IMR-90 (cell line): ENCODE measurements at regions not wholly inside any gene's neighbourhood (a gene's known extent, or its start where the extent isn't known, plus 50 kb on each side); places are given as distances from the start of the nearest gene placed in this dataset.

ENCODE experiments used
- ATAC-seq: fragments of 200-7000 bp; cut with Tn5 transposase; 2 replicates; pipeline ENCODE4 v1.9.1; 2020; ENCODE audit warnings: low read depth, mild to moderate bottlenecking, moderate library complexity
- BruUV-seq: library from RNA; stranded (reverse); fragments of 400-500 nt; replicated peaks from 2 replicates; lab custom pipeline; 2021; lab: Mats Ljungman, UMichigan
- CTCF ChIA-PET: fragments of 300-600 bp; formaldehyde crosslinking; extraction: SDS; loops from one replicate; lab custom pipeline; 2021; ENCODE audit warnings: antibody characterized with exemption; lab: Yijun Ruan, JAX
- POLR2A ChIA-PET: fragments of 300-600 bp; sonication (Branson Sonifier 250); formaldehyde crosslinking; loops from one replicate; lab custom pipeline; 2022; ENCODE audit warnings: antibody characterized with exemption; ENCODE audit not compliant: unreplicated experiment; lab: Charles Lee
- DNase-seq: peaks from one replicate; pipeline ENCODE4 v3.0.0; 2013
- H2AFZ ChIP-seq: replicated peaks from 2 replicates; pipeline ENCODE3; 2013; ENCODE audit warnings: low read length, mild to moderate bottlenecking; ENCODE audit not compliant: poor library complexity
- H2AK5ac ChIP-seq: 2 replicates; pipeline ENCODE4 v1.6.1; 2013; ENCODE audit warnings: low read depth, low read length, inconsistent platforms
- H2AK9ac ChIP-seq: replicated peaks from 2 replicates; pipeline ENCODE3; 2013; ENCODE audit warnings: mild to moderate bottlenecking, low read depth, low read length, moderate library complexity; ENCODE audit not compliant: poor library complexity
- H2BK120ac ChIP-seq: 2 replicates; pipeline ENCODE4 v1.6.1; 2013; ENCODE audit warnings: low read depth, low read length, inconsistent platforms
- H2BK15ac ChIP-seq: 3 replicates; pipeline ENCODE4 v1.6.1; 2013; ENCODE audit warnings: low read depth, low read length, inconsistent platforms
- H2BK20ac ChIP-seq: 2 replicates; pipeline ENCODE4 v1.6.1; 2013; ENCODE audit warnings: low read depth, mild to moderate bottlenecking, inconsistent platforms, low read length, moderate library complexity
- H2BK5ac ChIP-seq: 2 replicates; pipeline ENCODE4 v1.6.1; 2013; ENCODE audit warnings: mild to moderate bottlenecking, low read depth, low read length, inconsistent platforms; ENCODE audit not compliant: poor library complexity, severe bottlenecking
- H3K14ac ChIP-seq: replicated peaks from 2 replicates; pipeline ENCODE4 v1.6.1; 2013; ENCODE audit warnings: low read depth, low read length, inconsistent platforms
- H3K18ac ChIP-seq: 2 replicates; pipeline ENCODE4 v1.6.1; 2013; ENCODE audit warnings: low read depth, low read length, control low read depth
- H3K23ac ChIP-seq: 2 replicates; pipeline ENCODE4 v1.6.1; 2013; ENCODE audit warnings: low read depth, low read length, inconsistent platforms
- H3K27ac ChIP-seq: 2 replicates; pipeline ENCODE4 v1.5.1; 2013; ENCODE audit warnings: mild to moderate bottlenecking, control low read depth, low read length; ENCODE audit not compliant: insufficient read depth
- H3K27me3 ChIP-seq: 2 replicates; pipeline ENCODE4 v1.6.1; 2013; ENCODE audit warnings: low read length; ENCODE audit not compliant: control insufficient read depth, insufficient read depth
- H3K36me3 ChIP-seq: 2 replicates; pipeline ENCODE4 v1.6.1; 2013; ENCODE audit warnings: low read length, mixed read lengths; ENCODE audit not compliant: control insufficient read depth, insufficient read depth
- H3K4ac ChIP-seq: 2 replicates; pipeline ENCODE4 v1.6.1; 2013; ENCODE audit warnings: low read depth, low read length, inconsistent platforms
- H3K4me1 ChIP-seq: 2 replicates; pipeline ENCODE4 v1.6.1; 2013; ENCODE audit warnings: low read length, mixed read lengths; ENCODE audit not compliant: control insufficient read depth, insufficient read depth
- H3K4me2 ChIP-seq: 2 replicates; pipeline ENCODE4 v1.6.1; 2013; ENCODE audit warnings: low read depth, mild to moderate bottlenecking, control low read depth, low read length, moderate library complexity
- H3K4me3 ChIP-seq: 2 replicates; pipeline ENCODE4 v1.5.1; 2013; ENCODE audit warnings: low read depth, mild to moderate bottlenecking, control low read depth, low read length, moderate library complexity; ENCODE audit not compliant: insufficient read depth
- H3K56ac ChIP-seq: 2 replicates; pipeline ENCODE4 v1.6.1; 2013; ENCODE audit warnings: low read length, inconsistent platforms; ENCODE audit not compliant: insufficient read depth; ENCODE audit errors: extremely low read depth
- H3K79me1 ChIP-seq, 2 experiments: 2 replicates each; pipeline ENCODE4 v1.6.1; 2013; ENCODE audit warnings: low read length in 2 of 2, inconsistent platforms in 1 of 2, low read depth in 1 of 2
- H3K9ac ChIP-seq: 2 replicates; pipeline ENCODE4 v1.6.1; 2013; ENCODE audit warnings: low read depth, low read length, control low read depth
- H3K9me1 ChIP-seq: 2 replicates; pipeline ENCODE4 v1.6.1; 2013; ENCODE audit warnings: low read length, inconsistent platforms; ENCODE audit not compliant: insufficient read depth
- H3K9me3 ChIP-seq: 2 replicates; pipeline ENCODE4 v1.6.1; 2013; ENCODE audit warnings: low read length; ENCODE audit not compliant: control insufficient read depth, insufficient read depth
- H4K20me1 ChIP-seq: 2 replicates; pipeline ENCODE4 v1.6.1; 2013; ENCODE audit warnings: low read length, inconsistent platforms; ENCODE audit not compliant: insufficient read depth
- H4K5ac ChIP-seq: 2 replicates; pipeline ENCODE4 v1.6.1; 2013; ENCODE audit warnings: mild to moderate bottlenecking, low read depth, low read length, control low read depth
- H4K8ac ChIP-seq, 2 experiments: 2 replicates each; pipeline ENCODE4 v1.6.1; 2013; ENCODE audit warnings: low read depth in 2 of 2, low read length in 2 of 2, control low read depth in 1 of 2, inconsistent platforms in 1 of 2
- H4K91ac ChIP-seq: 2 replicates; pipeline ENCODE4 v1.6.1; 2013; ENCODE audit warnings: low read depth, low read length, inconsistent platforms; ENCODE audit not compliant: insufficient read depth
- CEBPB ChIP-seq: IDR thresholded peaks from 2 replicates; pipeline ENCODE4 v1.6.1; 2012; ENCODE audit warnings: low read depth, low read length, improper control_type of control experiment
- CHD1 ChIP-seq: IDR thresholded peaks from 2 replicates; pipeline ENCODE4 v1.6.1; 2012; ENCODE audit warnings: low read depth, low read length, improper control_type of control experiment
- MXI1 ChIP-seq: IDR thresholded peaks from 2 replicates; pipeline ENCODE4 v1.6.1; 2012; ENCODE audit warnings: low read depth, mild to moderate bottlenecking, low read length, moderate library complexity, borderline replicate concordance
- NFE2L2 ChIP-seq: fragments of 150-350 bp; IDR thresholded peaks from 2 replicates; pipeline ENCODE4 v1.6.1; 2016; ENCODE audit warnings: low read depth, mild to moderate bottlenecking, low read length
- RAD21 ChIP-seq: IDR thresholded peaks from 2 replicates; pipeline ENCODE4 v1.6.1; 2012; ENCODE audit warnings: low read length, improper control_type of control experiment
- RCOR1 ChIP-seq: IDR thresholded peaks from 2 replicates; pipeline ENCODE4 v1.6.1; 2012; ENCODE audit warnings: mild to moderate bottlenecking, low read length, improper control_type of control experiment; ENCODE audit not compliant: insufficient replicate concordance
- SMC3 ChIP-seq: fragments of 150-350 bp; IDR thresholded peaks from 2 replicates; pipeline ENCODE4 v1.6.1; 2016; ENCODE audit warnings: low read depth, mild to moderate bottlenecking, antibody characterized with exemption, low read length, moderate library complexity
- WGBS, 2 experiments: methylation state at CpG; one replicate each; pipeline versions ENCODE4 v1.1.5 to v1.1.7; 2013; ENCODE audit warnings: missing lambda C conversion rate in 2 of 2; ENCODE audit not compliant: insufficient read length in 1 of 2; ENCODE audit errors: extremely low coverage in 2 of 2; 5-methylcytosine and 5-hydroxymethylcytosine counted together
- dilution Hi-C: fragments of 300-500 bp; cut with HindIII; formaldehyde crosslinking; loops from one replicate; pipeline ENCODE4 v1.14.3; 2018; ENCODE audit warnings: low sequenced_read_pairs; ENCODE audit not compliant: unreplicated experiment
- in situ Hi-C: fragments of 300-500 bp; cut with MboI; formaldehyde crosslinking; loops from 3 replicates; pipeline ENCODE4 v1.14.3; 2019; ENCODE audit warnings: low sequenced_read_pairs, inconsistent platforms, mixed read lengths
- intact Hi-C: fragments of 100-400 bp; cut with micrococcal nuclease; formaldehyde crosslinking; loops from 2 replicates; pipeline ENCODE4 v1.10.0; 2022
- TF ChIP-seq, protein P1 (sequence below): conservative IDR thresholded peaks from 2 replicates; pipeline ENCODE4 v1.5.1; 2012; ENCODE audit warnings: mild to moderate bottlenecking, low read depth, low read length, improper control_type of control experiment

DNA sequence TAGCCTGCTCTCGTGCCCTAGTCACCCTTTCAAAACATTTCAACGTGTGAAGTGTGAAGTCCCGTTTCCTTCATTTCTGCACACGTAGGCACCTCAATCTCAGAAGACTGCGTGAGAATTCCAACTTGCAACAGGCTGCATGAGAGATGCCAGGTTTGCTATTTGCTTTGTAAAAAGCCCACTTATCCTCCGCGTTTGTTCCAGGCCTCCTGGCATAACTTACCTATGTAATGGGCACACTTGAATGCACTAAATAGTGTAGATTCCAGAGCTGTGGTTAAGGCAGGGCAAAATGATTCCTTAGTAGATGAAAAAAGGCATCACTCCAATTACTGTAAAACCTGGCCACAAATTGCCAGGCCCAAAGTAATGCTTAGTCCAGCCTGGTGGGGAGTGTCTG, 179.6 kb downstream of the INO80D start:
- H3K4me3 ChIP-seq, result no peak overlapping the region
- ATAC-seq (no peak), DNase-seq (no peak)
- H2BK5ac ChIP-seq, result no peak overlapping the region
- no peak overlapping the region for H2BK15ac ChIP-seq
- peaks cover 3% of the 10 kb centered on the region for H3K9me3 ChIP-seq
- no peaks in the 10 kb centered on the region for H3K79me1 ChIP-seq
- no CpG with 5 or more reads among the region's 7 CpGs for WGBS, 2 experiments
- H3K14ac ChIP-seq, result no peak overlapping the region
- no peaks in the 10 kb centered on the region for H3K36me3 ChIP-seq
- BruUV-seq, result no TSS peak
- no peaks in the 10 kb centered on the region for H4K20me1 ChIP-seq
- no peak overlapping the region for H2AFZ ChIP-seq
- H2AK5ac ChIP-seq, result no peak overlapping the region
- CTCF ChIA-PET, result no interaction called here
- no peak overlapping the region for H3K4ac ChIP-seq
- H4K5ac ChIP-seq, result no peak overlapping the region
- no peak overlapping the region for H3K23ac ChIP-seq
- no peak overlapping the region for H2BK20ac ChIP-seq
- no peak for TF ChIP-seq CHD1
- no peak for TF ChIP-seq NFE2L2
- TF ChIP-seq CEBPB, result no peak
- TF ChIP-seq, protein P1, sequence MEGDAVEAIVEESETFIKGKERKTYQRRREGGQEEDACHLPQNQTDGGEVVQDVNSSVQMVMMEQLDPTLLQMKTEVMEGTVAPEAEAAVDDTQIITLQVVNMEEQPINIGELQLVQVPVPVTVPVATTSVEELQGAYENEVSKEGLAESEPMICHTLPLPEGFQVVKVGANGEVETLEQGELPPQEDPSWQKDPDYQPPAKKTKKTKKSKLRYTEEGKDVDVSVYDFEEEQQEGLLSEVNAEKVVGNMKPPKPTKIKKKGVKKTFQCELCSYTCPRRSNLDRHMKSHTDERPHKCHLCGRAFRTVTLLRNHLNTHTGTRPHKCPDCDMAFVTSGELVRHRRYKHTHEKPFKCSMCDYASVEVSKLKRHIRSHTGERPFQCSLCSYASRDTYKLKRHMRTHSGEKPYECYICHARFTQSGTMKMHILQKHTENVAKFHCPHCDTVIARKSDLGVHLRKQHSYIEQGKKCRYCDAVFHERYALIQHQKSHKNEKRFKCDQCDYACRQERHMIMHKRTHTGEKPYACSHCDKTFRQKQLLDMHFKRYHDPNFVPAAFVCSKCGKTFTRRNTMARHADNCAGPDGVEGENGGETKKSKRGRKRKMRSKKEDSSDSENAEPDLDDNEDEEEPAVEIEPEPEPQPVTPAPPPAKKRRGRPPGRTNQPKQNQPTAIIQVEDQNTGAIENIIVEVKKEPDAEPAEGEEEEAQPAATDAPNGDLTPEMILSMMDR, result no peak
- TF ChIP-seq MXI1, result no peak
- no peak for TF ChIP-seq SMC3
- TF ChIP-seq RCOR1, result no peak
- TF ChIP-seq RAD21, result no peak
- H3K9me1 ChIP-seq, result no peaks in the 10 kb centered on the region; the same call in 1 of the 2 replicates
- dilution Hi-C loops, result no loop called here
- peaks cover 4% of the 10 kb centered on the region; the same call in 1 of the 2 replicates for H3K4me1 ChIP-seq
- peaks cover 24% of the 10 kb centered on the region for H3K27me3 ChIP-seq
- no peak overlapping the region for H3K27ac ChIP-seq
- intact Hi-C loops, result no loop called here
- H3K18ac ChIP-seq, result no peak overlapping the region
- in situ Hi-C loops, result loop anchor here (25.0 kb wide), 1 partner anchor 1644 kb away; no protein-coding TSS in a partner anchor
- H3K4me2 ChIP-seq, result no peak overlapping the region
- H2BK120ac ChIP-seq, result no peak overlapping the region
- no peak overlapping the region for H4K91ac ChIP-seq
- no peak overlapping the region for H2AK9ac ChIP-seq
- no peak overlapping the region for H3K56ac ChIP-seq
- POLR2A ChIA-PET, result no interaction called here
- H4K8ac ChIP-seq, result no peak overlapping the region
- H3K9ac ChIP-seq, result no peak overlapping the region
